ENCODE measurements at regions not wholly inside any gene's neighbourhood (a gene's known extent, or its start where the extent isn't known, plus 50 kb on each side); places are given as distances from the start of the nearest gene placed in this dataset.

DNA sequence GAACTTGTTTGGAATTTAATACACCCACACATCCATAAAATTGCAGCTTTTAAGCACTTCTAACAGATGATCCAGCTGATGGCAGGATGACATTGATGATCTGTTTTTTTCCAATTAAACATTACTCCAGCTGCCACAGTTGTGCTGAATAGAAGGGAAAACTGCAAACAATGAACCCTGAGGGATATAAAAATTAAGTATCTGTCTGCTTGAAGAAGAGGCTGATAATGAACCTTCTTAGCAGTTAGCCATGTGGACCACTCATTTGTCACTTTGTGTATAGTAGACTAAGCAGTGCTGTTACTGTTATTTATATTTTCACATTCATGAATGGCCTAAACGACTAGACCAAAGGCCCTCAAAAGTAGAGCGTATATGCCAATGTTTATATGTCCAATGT is 1201.0 kb upstream of the LRRTM1 start:
- no peak overlapping the region for H3K4me3 ChIP-seq (ENCODE audit: low read depth, low read length)
- in situ Hi-C loops (cut with HindIII; ENCODE audit: low sequenced_read_pairs), result no loop called here
- no peak for DNase-seq (ENCODE audit: low read depth, low spot score)
- no peak for TF ChIP-seq CTCF (IDR thresholded peaks at IDR 0.05; ENCODE audit: low read depth, low read length)

- DNase-seq (ENCODE audit: low read depth, low spot score), result no peak
- no peak for TF ChIP-seq CTCF (IDR thresholded peaks at IDR 0.05; ENCODE audit: low read depth, low read length)
- no peak overlapping the region for H3K4me3 ChIP-seq (ENCODE audit: low read depth, low read length)
- in situ Hi-C loops (cut with HindIII; ENCODE audit: low sequenced_read_pairs), result no loop called here
Observed at GRCh38 chr2:81495556-81495955, 1191.0 kb upstream of the LRRTM1 start.

GRCh38 chr2:81483254-81483653 is 1178.7 kb upstream of the LRRTM1 start:
- H3K4me3 ChIP-seq (ENCODE audit: low read depth, low read length), result no peak overlapping the region
- no peak for DNase-seq (ENCODE audit: low read depth, low spot score)
- in situ Hi-C loops (cut with HindIII; ENCODE audit: low sequenced_read_pairs), result no loop called here
- no peak for TF ChIP-seq CTCF (IDR thresholded peaks at IDR 0.05; ENCODE audit: low read depth, low read length)

GRCh38 chr2:81481994-81482368 is 1177.4 kb upstream of the LRRTM1 start:
- in situ Hi-C loops (cut with HindIII; ENCODE audit: low sequenced_read_pairs), result no loop called here
- TF ChIP-seq CTCF (IDR thresholded peaks at IDR 0.05; ENCODE audit: low read depth, low read length), result no peak
- H3K4me3 ChIP-seq (ENCODE audit: low read depth, low read length), result no peak overlapping the region
- no peak for DNase-seq (ENCODE audit: low read depth, low spot score)

- no peak for TF ChIP-seq CTCF (IDR thresholded peaks at IDR 0.05; ENCODE audit: low read depth, low read length)
- in situ Hi-C loops (cut with HindIII; ENCODE audit: low sequenced_read_pairs), result no loop called here
- DNase-seq (ENCODE audit: low read depth, low spot score), result no peak
- H3K4me3 ChIP-seq (ENCODE audit: low read depth, low read length), result no peak overlapping the region
Observed at GRCh38 chr2:81481242-81481993, 1176.9 kb upstream of the LRRTM1 start.

- H3K4me3 ChIP-seq (ENCODE audit: low read depth, low read length), result no peak overlapping the region
- in situ Hi-C loops (cut with HindIII; ENCODE audit: low sequenced_read_pairs), result no loop called here
- TF ChIP-seq CTCF (IDR thresholded peaks at IDR 0.05; ENCODE audit: low read depth, low read length), result no peak
- no peak for DNase-seq (ENCODE audit: low read depth, low spot score)
Observed at GRCh38 chr2:81467096-81467495, 1162.5 kb upstream of the LRRTM1 start.

Data from astrocyte of the spinal cord (primary cell).